ENCODE measurements at regions not wholly inside any gene's neighbourhood (a gene's known extent, or its start where the extent isn't known, plus 50 kb on each side); places are given as distances from the start of the nearest gene placed in this dataset.

DNA sequence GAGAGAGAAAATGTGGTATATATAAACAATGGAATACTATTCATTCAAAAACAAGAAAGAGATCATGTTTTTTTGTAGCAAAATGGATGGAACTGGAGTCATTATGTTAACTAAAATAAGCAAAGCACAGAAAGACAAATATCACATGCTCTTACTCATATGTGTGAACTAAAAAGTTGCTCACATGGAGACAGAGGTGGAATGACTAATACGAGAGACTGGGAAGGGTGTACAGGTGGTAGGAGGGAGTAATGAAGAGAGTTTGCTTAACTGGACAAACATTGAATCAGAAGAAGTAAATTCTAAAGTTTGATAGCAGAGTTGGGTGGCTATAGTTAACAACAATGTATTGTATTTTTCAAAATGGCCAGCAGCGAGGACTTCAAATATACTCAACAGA lies 1080.7 kb upstream of the CHAC2 start:
- no peak for TF ChIP-seq POLR2A (IDR thresholded peaks at IDR 0.05)
- TF ChIP-seq, protein P1, sequence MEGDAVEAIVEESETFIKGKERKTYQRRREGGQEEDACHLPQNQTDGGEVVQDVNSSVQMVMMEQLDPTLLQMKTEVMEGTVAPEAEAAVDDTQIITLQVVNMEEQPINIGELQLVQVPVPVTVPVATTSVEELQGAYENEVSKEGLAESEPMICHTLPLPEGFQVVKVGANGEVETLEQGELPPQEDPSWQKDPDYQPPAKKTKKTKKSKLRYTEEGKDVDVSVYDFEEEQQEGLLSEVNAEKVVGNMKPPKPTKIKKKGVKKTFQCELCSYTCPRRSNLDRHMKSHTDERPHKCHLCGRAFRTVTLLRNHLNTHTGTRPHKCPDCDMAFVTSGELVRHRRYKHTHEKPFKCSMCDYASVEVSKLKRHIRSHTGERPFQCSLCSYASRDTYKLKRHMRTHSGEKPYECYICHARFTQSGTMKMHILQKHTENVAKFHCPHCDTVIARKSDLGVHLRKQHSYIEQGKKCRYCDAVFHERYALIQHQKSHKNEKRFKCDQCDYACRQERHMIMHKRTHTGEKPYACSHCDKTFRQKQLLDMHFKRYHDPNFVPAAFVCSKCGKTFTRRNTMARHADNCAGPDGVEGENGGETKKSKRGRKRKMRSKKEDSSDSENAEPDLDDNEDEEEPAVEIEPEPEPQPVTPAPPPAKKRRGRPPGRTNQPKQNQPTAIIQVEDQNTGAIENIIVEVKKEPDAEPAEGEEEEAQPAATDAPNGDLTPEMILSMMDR (IDR thresholded peaks at IDR 0.05) = no peak
- TF ChIP-seq EP300 (IDR thresholded peaks at IDR 0.05; ENCODE audit: low read depth) = no peak

Data from transverse colon (tissue), 3 donors.